GM18519 (cell line): ENCODE measurements at regions not wholly inside any gene's neighbourhood (a gene's known extent, or its start where the extent isn't known, plus 50 kb on each side); places are given as distances from the start of the nearest gene placed in this dataset.

Source experiments
- ATAC-seq: cut with Tn5 transposase; IDR thresholded peaks from one replicate; pipeline ENCODE4 v1.9.1; 2021; ENCODE audit warnings: mild to moderate bottlenecking, moderate library complexity; ENCODE audit not compliant: unreplicated experiment, low FRiP score

- no peak for ATAC-seq
Observed at GRCh38 chr11:92808022-92808421, 161.4 kb upstream of the MTNR1B start.

- no peak for ATAC-seq
Observed at GRCh38 chr11:92810423-92811064, 158.9 kb upstream of the MTNR1B start.

- no peak for ATAC-seq
Observed at GRCh38 chr11:92811341-92811740, 158.1 kb upstream of the MTNR1B start.

- no peak for ATAC-seq
Observed at GRCh38 chr11:92812841-92813240, 156.6 kb upstream of the MTNR1B start.

GRCh38 chr11:92819830-92820229 lies 149.6 kb upstream of the MTNR1B start:
- ATAC-seq = no peak

DNA sequence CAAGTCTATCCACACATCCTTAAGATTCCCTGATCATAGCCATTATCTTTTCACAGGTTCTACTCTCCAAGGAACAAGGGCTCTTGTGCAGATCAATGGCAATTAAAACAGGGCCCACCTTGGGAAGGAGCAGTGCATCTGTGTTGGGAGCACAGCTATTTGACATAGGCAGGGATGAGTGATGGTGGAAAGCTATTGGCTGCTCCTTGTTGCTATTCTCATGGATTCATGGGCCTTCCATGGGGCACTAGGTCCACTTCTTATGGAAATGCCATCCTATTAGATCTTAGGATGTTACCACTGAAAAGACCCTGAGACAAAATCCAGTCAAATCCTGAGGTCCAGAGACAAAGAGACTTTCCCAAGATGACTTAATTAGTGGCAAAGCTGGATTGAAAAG lies 148.6 kb upstream of the MTNR1B start:
- ATAC-seq = no peak

- no peak for ATAC-seq
Observed at GRCh38 chr11:92822410-92822809, 147.0 kb upstream of the MTNR1B start.

DNA sequence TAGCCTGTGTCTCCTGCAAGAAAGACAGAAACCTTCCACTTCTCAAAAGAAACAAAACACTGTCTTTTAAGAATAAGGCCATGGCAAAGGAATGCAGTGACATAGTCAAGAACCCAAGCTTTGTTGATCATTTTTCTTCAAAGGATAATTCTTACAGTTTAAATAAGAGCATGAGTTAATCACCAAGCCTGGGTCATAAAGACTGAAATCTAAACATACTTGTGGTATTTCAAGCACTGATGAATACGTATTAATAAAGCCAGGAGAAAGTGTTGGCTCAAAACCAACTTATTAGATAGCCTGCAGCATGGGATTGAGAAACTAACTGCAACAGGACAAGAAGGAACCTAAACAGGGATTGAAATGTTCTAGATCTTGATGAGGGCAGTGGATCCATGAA lies 143.3 kb upstream of the MTNR1B start:
- ATAC-seq = no peak

DNA sequence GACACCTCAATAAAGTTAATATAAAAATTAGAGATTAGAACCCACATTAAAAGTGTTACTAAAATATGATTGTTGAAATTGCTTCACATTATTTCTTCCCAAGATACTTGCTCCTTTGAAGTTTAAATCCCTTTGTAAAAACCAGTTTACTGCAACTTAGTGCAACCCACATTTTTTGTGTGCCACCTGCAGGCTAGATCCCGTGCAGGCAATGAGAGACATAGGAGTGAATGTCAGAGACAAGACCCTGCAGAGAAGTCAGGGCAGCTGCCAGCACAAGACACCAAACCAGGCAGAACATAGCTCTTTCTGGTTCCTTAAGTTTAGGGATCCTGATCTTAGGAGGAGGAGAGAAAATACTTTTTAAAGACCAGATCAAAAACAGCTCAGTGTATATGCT lies 142.8 kb upstream of the MTNR1B start:
- no peak for ATAC-seq

DNA sequence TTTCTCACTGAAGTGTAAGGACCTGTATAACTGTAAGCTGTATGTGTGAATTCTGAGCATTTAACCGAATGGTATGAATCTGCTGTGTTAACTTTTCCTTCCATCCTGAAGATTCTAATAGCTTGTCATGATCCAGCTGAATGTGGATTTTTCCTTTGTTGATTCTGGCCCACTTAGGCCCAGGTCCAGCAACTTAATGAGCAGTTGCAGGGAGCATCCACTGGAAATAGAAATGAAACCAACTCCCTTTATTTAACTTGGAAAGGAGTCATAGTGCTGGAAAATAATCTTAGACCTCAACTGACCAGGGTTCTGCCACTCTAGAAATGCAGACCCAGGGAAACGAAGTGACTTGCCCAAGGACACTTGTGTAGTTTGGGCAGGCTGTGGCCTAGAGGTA lies 142.3 kb upstream of the MTNR1B start:
- ATAC-seq = no peak

- no peak for ATAC-seq
Observed at GRCh38 chr11:92828556-92828955, 140.9 kb upstream of the MTNR1B start.

DNA sequence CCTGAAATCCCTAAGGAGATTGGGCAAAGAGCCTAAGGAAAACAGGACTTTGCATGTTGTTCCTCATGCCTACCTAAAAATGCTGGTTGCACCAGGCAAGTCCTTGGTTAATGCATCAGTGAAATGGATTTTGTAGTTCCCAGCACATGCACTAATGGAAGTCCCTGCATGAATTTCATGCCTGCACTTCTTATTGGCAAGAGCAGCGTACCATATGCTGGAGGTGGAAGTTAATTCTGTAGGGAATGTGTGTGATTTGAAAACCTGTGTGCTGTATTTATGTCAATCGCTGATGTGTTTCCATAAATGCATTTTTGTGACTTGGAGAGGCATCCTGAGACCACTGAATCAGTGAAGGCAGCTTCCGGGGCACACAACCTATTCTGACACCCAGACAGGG lies 140.3 kb upstream of the MTNR1B start:
- no peak for ATAC-seq

- no peak for ATAC-seq
Observed at GRCh38 chr11:92829671-92830070, 139.8 kb upstream of the MTNR1B start.

DNA sequence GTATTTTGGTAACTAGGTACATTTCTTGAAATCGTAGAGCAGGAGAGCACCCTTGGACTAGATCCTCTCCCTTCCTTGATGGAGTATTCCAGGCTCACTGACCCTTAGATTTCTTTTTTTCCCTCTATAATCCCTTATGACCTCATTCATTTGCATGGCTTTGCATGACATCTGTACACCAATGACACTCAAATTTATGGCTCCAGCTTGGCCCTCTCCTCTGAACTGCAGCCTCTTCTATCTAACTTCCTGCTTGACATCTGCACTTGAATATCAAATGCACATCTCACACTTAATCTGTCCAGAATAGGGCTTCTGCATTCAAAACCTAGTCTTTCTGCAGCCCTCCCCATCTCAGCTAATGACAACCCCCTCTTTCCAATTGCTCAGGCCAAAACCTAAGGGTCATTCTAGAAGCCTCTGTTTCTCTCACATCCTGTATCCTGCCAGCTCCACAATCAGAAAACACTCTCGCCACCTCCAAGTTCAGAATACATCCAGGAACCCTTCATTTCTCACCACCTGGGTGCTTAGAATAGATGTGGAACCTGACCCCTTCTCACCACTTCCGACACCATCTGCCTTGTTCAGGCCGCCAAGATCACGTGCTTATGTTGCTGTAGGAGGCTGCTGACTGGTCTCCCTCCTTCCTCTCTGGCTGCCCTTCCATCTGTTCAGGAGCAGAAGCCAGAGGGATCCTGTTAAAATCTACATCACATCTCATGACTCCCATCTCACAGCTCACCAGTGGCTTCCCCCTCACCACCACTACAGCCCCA lies 138.9 kb upstream of the MTNR1B start:
- peak; percentile 71 for ATAC-seq

DNA sequence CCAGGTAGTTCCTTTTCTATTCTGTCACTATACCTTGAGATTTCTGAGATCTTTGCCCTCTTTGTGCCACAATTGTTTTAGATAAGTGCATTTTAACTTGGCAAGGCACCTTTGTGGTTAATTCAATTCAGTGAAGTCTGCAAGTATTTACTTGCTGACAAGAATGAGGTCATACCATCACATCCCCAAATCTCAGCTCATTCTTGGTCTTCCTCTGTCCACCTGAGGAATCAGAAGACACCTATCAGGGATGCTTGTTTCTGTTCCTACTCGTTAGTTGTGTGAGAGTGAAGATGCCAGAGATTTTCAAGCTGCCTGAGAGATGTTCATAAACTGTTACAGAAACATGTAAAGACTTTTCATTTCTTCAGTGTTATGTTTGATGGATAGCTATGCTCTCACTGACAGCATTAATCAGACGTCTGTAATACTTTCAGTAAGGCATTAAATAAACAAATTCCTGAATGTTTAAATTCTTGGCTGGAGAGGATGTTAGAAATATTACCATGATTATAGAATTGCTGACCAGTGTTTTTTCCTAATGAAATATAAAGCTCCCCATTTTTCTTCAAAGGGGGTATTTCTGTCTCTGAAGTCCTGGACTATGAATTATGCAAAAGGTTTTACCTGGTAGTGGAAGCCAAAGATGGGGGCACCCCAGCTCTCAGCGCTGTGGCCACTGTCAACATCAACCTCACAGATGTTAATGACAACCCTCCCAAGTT lies 135.0 kb upstream of the MTNR1B start:
- ATAC-seq = no peak

DNA sequence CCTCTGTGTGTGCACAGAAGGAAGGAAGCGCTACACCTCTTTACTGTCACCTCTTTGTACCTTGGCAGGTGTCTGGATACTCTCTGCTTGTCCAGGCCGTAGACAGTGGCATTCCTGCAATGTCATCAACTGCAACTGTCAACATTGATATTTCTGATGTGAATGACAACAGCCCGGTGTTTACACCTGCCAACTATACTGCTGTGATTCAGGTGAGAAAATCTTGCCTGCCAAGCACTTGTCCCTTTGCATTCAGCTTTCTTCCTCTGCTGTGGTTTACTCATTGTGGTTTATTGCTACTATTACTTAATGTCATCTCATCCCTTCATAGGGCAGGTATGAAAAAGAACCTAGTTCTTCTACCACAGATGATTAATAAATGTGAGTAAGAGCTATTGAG lies 131.9 kb upstream of the MTNR1B start:
- no peak for ATAC-seq

- ATAC-seq = no peak
Observed at GRCh38 chr11:92838759-92839310, 130.6 kb upstream of the MTNR1B start.

DNA sequence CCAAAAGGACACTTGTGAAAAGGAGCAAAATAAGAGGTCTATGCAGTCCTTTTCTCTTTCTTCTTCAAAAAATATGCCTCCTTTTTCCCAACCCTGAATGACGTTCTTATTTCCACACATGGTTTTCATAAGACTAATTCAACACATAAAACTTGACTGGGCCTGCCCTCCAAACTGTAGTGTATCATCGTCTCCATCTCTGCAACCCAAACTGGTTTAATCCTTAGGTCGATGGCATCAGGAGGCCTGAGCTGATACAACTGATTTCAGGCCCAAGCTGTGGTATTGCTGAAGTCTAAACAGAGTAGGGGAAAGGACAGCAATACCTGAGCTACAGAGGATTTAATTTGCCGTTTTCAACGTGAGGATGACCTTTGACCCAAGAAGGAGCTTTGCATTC lies 130.0 kb upstream of the MTNR1B start:
- ATAC-seq = no peak

- ATAC-seq = no peak
Observed at GRCh38 chr11:92841719-92842118, 127.7 kb upstream of the MTNR1B start.

DNA sequence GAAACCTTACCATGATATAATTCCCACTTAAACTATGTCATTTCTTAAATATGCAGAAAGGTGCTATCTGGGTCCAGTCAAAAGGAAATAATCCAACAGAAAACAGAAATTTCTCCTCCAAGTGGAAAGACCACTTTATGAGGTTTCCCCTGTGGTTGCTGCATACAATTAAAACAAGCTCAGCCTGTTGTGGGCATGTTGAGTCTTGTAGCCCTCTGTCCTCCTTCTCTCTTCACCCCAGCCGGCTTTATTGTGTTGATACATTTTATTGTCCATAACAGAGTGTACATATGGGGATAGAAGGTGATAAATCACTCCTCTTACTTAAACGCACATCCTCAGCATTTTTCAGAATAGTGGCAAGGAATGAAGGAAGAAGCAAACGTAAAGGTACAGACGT lies 126.0 kb upstream of the MTNR1B start:
- no peak for ATAC-seq

DNA sequence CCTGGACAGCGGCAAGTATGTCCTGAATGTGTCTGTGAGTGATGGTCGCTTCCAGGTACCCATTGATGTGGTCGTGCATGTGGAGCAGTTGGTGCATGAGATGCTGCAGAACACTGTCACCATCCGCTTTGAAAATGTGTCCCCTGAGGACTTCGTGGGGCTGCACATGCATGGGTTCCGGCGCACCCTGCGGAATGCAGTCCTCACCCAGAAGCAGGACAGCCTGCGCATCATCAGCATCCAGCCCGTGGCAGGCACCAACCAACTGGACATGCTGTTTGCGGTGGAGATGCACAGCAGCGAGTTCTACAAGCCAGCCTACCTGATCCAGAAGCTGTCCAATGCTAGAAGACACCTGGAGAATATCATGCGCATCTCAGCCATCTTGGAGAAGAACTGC lies 125.3 kb upstream of the MTNR1B start:
- ATAC-seq = no peak
